OCI-LY3 (cell line): ENCODE measurements at regions not wholly inside any gene's neighbourhood (a gene's known extent, or its start where the extent isn't known, plus 50 kb on each side); places are given as distances from the start of the nearest gene placed in this dataset.

Experiments
- EZH2phosphoT487 ChIP-seq: fragments of 200-600 bp; shearing (Covaris generic); IDR thresholded peaks from 2 replicates; pipeline ENCODE4 v1.6.1; 2018; ENCODE audit warnings: antibody characterized with exemption, mixed run types, low read depth
- TF ChIP-seq, protein P1 (sequence below): fragments of 200-600, 300-600 bp; sonication (generic); IDR thresholded peaks from 2 replicates; pipeline ENCODE4 v1.5.1; 2014; ENCODE audit warnings: antibody characterized with exemption, low read length, low read depth

- no peak for TF ChIP-seq EZH2phosphoT487
- TF ChIP-seq, protein P1, sequence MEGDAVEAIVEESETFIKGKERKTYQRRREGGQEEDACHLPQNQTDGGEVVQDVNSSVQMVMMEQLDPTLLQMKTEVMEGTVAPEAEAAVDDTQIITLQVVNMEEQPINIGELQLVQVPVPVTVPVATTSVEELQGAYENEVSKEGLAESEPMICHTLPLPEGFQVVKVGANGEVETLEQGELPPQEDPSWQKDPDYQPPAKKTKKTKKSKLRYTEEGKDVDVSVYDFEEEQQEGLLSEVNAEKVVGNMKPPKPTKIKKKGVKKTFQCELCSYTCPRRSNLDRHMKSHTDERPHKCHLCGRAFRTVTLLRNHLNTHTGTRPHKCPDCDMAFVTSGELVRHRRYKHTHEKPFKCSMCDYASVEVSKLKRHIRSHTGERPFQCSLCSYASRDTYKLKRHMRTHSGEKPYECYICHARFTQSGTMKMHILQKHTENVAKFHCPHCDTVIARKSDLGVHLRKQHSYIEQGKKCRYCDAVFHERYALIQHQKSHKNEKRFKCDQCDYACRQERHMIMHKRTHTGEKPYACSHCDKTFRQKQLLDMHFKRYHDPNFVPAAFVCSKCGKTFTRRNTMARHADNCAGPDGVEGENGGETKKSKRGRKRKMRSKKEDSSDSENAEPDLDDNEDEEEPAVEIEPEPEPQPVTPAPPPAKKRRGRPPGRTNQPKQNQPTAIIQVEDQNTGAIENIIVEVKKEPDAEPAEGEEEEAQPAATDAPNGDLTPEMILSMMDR: no peak
These were observed 142.9 kb downstream of the DIRAS2 start for GRCh38 chr9:90499761-90500160.
